ENCODE measurements at regions not wholly inside any gene's neighbourhood (a gene's known extent, or its start where the extent isn't known, plus 50 kb on each side); places are given as distances from the start of the nearest gene placed in this dataset.

- TF ChIP-seq ZBTB33 (IDR thresholded peaks at IDR 0.05; ENCODE audit: extremely low read depth, insufficient replicate concordance, low read length) (no peak), CBX3 (IDR thresholded peaks at IDR 0.05; ENCODE audit: low read depth) (no peak), RAD21 (IDR thresholded peaks at IDR 0.05; ENCODE audit: low read depth) (no peak), ELF1 (IDR thresholded peaks at IDR 0.05; ENCODE audit: borderline replicate concordance, low read depth) (no peak), SRF (IDR thresholded peaks at IDR 0.05; ENCODE audit: low read depth) (no peak), SP1 (IDR thresholded peaks at IDR 0.05; ENCODE audit: low read depth) (no peak), EZH2phosphoT487 (IDR thresholded peaks at IDR 0.05; ENCODE audit: borderline replicate concordance) (no peak), FOSL1 (IDR thresholded peaks at IDR 0.05; ENCODE audit: low read depth) (no peak), ATF3 (IDR thresholded peaks at IDR 0.05) (no peak), ZNF274 (IDR thresholded peaks at IDR 0.05; ENCODE audit: low read depth, low read length) (no peak)
Measured at GRCh38 chr15:26073430-26074333, 210.6 kb upstream of the ATP10A start (continued).

GRCh38 chr15:26070095-26070532 lies 207.0 kb upstream of the ATP10A start:
- Histone ChIP-seq H3K4me2 (ENCODE audit: low read length) (no peak overlapping the region), H3K27ac (ENCODE audit: low read depth, low read length) (no peak overlapping the region), H3K4me1 (ENCODE audit: control insufficient read depth in 1 of 2, insufficient read depth in 2 of 2, low read length in 2 of 2) (no peaks in the 10 kb centered on the region), H3K9me2 (ENCODE audit: insufficient read depth) (no peaks in the 10 kb centered on the region), H3K36me3 (ENCODE audit: control insufficient read depth in 1 of 2, insufficient read depth in 2 of 2, low read length in 2 of 2) (no peaks in the 10 kb centered on the region), H3K9me3 (ENCODE audit: control insufficient read depth in 1 of 2, insufficient read depth in 1 of 2, low read depth in 1 of 2, low read length in 2 of 2) (peaks cover 21 to 29% of the 10 kb centered on the region in 2 experiments; a peak in 2 of 4 replicates), H3K79me2 (ENCODE audit: insufficient read depth, low read length) (no peaks in the 10 kb centered on the region), H4K20me1 (ENCODE audit: insufficient read depth) (no peaks in the 10 kb centered on the region), H3K4me3 (replicated peaks in 1 of 2; ENCODE audit: low read depth in 1 of 2, low read length in 2 of 2) (no peak overlapping the region), H3K9ac (ENCODE audit: low read length) (no peak overlapping the region), H2AFZ (ENCODE audit: low read depth, low read length, poor library complexity, severe bottlenecking) (no peak overlapping the region), H3K27me3 (ENCODE audit: insufficient read depth, low read length) (no peaks in the 10 kb centered on the region)
- ATAC-seq: no peak
- TF ChIP-seq SP1 (IDR thresholded peaks at IDR 0.05; ENCODE audit: low read depth) (no peak), TCF7L2 (IDR thresholded peaks at IDR 0.05; ENCODE audit: borderline replicate concordance, extremely low read depth, insufficient read depth, insufficient read length) (no peak), RAD21 (IDR thresholded peaks at IDR 0.05; ENCODE audit: low read depth) (no peak), POLR2A (IDR thresholded peaks at IDR 0.05; ENCODE audit: borderline replicate concordance, extremely low read depth, insufficient read depth, insufficient read length) (no peak)
- no peak for DNase-seq (ENCODE audit: low read depth, low spot score)
- ChIA-PET RAD21 (ENCODE audit: low non-redundant PET in 1 of 2, low total read pairs in 2 of 2, uncharacterized antibody in 2 of 2, unreplicated experiment in 2 of 2) (no interaction called here), CTCF (no interaction called here), POLR2A (no interaction called here)
- intact Hi-C loops (cut with micrococcal nuclease): no loop called here
- BruUV-seq (replicated peaks): no TSS peak
